ENCODE measurements at regions not wholly inside any gene's neighbourhood (a gene's known extent, or its start where the extent isn't known, plus 50 kb on each side); places are given as distances from the start of the nearest gene placed in this dataset.
"Not testable (repeated sequence)": the region's sequence is repeated elsewhere in the genome, so short reads cannot be mapped to it uniquely, and the experiment has no call there.

- no peak for DNase-seq (ENCODE audit: low read depth)
Observed at GRCh38 chr4:97386969-97387368, 756.3 kb downstream of the STPG2 start.

GRCh38 chr4:97394653-97395052, 748.6 kb downstream of the STPG2 start:
- no peak for DNase-seq (ENCODE audit: low read depth)

- no peak for DNase-seq (ENCODE audit: low read depth)
Observed at GRCh38 chr4:97396097-97396496, 747.2 kb downstream of the STPG2 start.

- DNase-seq (ENCODE audit: low read depth): no peak
Observed at GRCh38 chr4:97396605-97397004, 746.7 kb downstream of the STPG2 start.

GRCh38 chr4:97404876-97405523, 738.3 kb downstream of the STPG2 start:
- no peak for DNase-seq (ENCODE audit: low read depth)

GRCh38 chr4:97411356-97411755, 731.9 kb downstream of the STPG2 start:
- no peak for DNase-seq (ENCODE audit: low read depth)

GRCh38 chr4:97412331-97412730, 730.9 kb downstream of the STPG2 start:
- DNase-seq (ENCODE audit: low read depth): no peak

GRCh38 chr4:97414161-97414560, 729.1 kb downstream of the STPG2 start:
- DNase-seq (ENCODE audit: low read depth): no peak

- no peak for DNase-seq (ENCODE audit: low read depth)
Observed at GRCh38 chr4:97432551-97432950, 710.7 kb downstream of the STPG2 start.

GRCh38 chr4:97437998-97438705, 705.1 kb downstream of the STPG2 start:
- DNase-seq (ENCODE audit: low read depth): not testable (repeated sequence)

- DNase-seq (ENCODE audit: low read depth): no peak
Observed at GRCh38 chr4:97453186-97453585, 690.1 kb downstream of the STPG2 start.

- DNase-seq (ENCODE audit: low read depth): no peak
Observed at GRCh38 chr4:97457253-97457652, 686.0 kb downstream of the STPG2 start.

- no peak for DNase-seq (ENCODE audit: low read depth)
Observed at GRCh38 chr4:97468272-97468671, 675.0 kb downstream of the STPG2 start.

GRCh38 chr4:97475621-97476020, 667.7 kb downstream of the STPG2 start:
- DNase-seq (ENCODE audit: low read depth): no peak

- DNase-seq (ENCODE audit: low read depth): no peak
Observed at GRCh38 chr4:97477974-97478373, 665.3 kb downstream of the STPG2 start.

- no peak for DNase-seq (ENCODE audit: low read depth)
Observed at GRCh38 chr4:97479388-97479787, 663.9 kb downstream of the STPG2 start.

- DNase-seq (ENCODE audit: low read depth): no peak
Observed at GRCh38 chr4:97491856-97492255, 651.4 kb downstream of the STPG2 start.

GRCh38 chr4:97493815-97494518, 649.3 kb downstream of the STPG2 start:
- DNase-seq (ENCODE audit: low read depth): no peak

- DNase-seq (ENCODE audit: low read depth): no peak
Observed at GRCh38 chr4:97496298-97496873, 646.9 kb downstream of the STPG2 start.

GRCh38 chr4:97498875-97499274, 644.4 kb downstream of the STPG2 start:
- DNase-seq (ENCODE audit: low read depth): no peak

GRCh38 chr4:97500423-97500822, 642.9 kb downstream of the STPG2 start:
- DNase-seq (ENCODE audit: low read depth): no peak

GRCh38 chr4:97504713-97505112, 638.6 kb downstream of the STPG2 start:
- DNase-seq (ENCODE audit: low read depth): no peak

Data from GM04503 (cell line).